ENCODE measurements at regions not wholly inside any gene's neighbourhood (a gene's known extent, or its start where the extent isn't known, plus 50 kb on each side); places are given as distances from the start of the nearest gene placed in this dataset.

- TF ChIP-seq CTCF (IDR thresholded peaks at IDR 0.05) (no peak), POLR2A (IDR thresholded peaks at IDR 0.05) (no peak)
Measured at GRCh38 chr6:15938107-15938506, 190.8 kb upstream of the MYLIP start.

Measured in ovary (tissue), 3 donors.